ENCODE measurements at regions not wholly inside any gene's neighbourhood (a gene's known extent, or its start where the extent isn't known, plus 50 kb on each side); places are given as distances from the start of the nearest gene placed in this dataset.
"Not testable (repeated sequence)": the region's sequence is repeated elsewhere in the genome, so short reads cannot be mapped to it uniquely, and the experiment has no call there.

DNA sequence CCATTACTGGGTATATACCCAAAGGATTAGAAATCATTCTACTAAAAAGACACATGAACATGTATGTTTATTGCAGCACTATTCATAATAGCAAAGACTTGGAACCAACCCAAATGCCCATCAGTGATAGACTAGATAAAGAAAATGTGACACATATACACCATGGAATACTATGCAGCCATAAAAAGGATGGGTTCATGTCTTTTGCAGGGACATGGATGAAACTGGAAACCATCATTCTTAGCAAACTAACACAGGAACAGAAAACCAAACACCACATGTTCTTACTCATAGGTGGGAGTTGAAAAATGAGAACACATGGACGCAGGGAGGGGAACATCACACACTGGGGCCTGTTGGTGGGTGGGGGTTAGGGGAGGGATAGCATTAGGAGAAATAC lies 92.9 kb upstream of the ZNF648 start:
- FAIRE-seq; H3K9me1 ChIP-seq (ENCODE audit: control insufficient read depth, insufficient read depth, low read length); BruUV-seq (replicated peaks); H3K9me3 ChIP-seq (replicated peaks; ENCODE audit: control insufficient read depth, insufficient read depth, low read depth, low read length); H3K4me1 ChIP-seq (replicated peaks in 1 of 2; ENCODE audit: control insufficient read depth in 2 of 2, insufficient read depth in 2 of 2, low read length in 2 of 2); H3K79me2 ChIP-seq (ENCODE audit: control insufficient read depth, insufficient read depth, low read length); H3K4me3 ChIP-seq; H3K4me2 ChIP-seq (ENCODE audit: insufficient read depth, low read length); H3K9ac ChIP-seq (ENCODE audit: insufficient read depth in 1 of 2, low read depth in 2 of 2, low read length in 2 of 2); H3K27ac ChIP-seq (ENCODE audit: extremely low read depth, low read depth, low read length); H3K36me3 ChIP-seq (ENCODE audit: control insufficient read depth, insufficient read depth, low read length); ATAC-seq; H4K20me1 ChIP-seq (replicated peaks; ENCODE audit: control insufficient read depth, insufficient read depth, low read length); H2AFZ ChIP-seq (ENCODE audit: low read depth, low read length); CTCF ChIA-PET (ENCODE audit: low intra/inter-chr PET ratio); DNase-seq (ENCODE audit: extremely low read depth in 1 of 4, low spot score in 3 of 4); in situ Hi-C loops (cut with MboI); H3K27me3 ChIP-seq (ENCODE audit: control insufficient read depth in 2 of 2, insufficient read depth in 2 of 2, low read length in 2 of 2); intact Hi-C loops (cut with micrococcal nuclease): not testable (repeated sequence)
- TF ChIP-seq ZNF146 (CRISPR knock-in tag; IDR thresholded peaks at IDR 0.05; ENCODE audit: unreplicated experiment) (peak; percentile 80), KDM1A (IDR thresholded peaks at IDR 0.05) (0 out of 4 replicates have a peak, but pooled peaks of 1 of the 2 experiments have one; percentile 20), RBM25 (IDR thresholded peaks at IDR 0.05; ENCODE audit: low read depth, low read length, severe bottlenecking) (peak; percentile 4)
- WGBS (ENCODE audit: insufficient coverage, low coverage, missing lambda C conversion rate) = 58% methylated on average over 1 of the region's 1 CpG
- POLR2A ChIA-PET = interaction anchor here (1.1 kb wide), 1 partner anchor 18 kb away, joined by 3 read pairs; no protein-coding TSS in a partner anchor

GRCh38 chr1:182149411-182149965 lies 88.0 kb upstream of the ZNF648 start:
- H2AFZ ChIP-seq (ENCODE audit: low read depth, low read length) = peak overlapping the region; percentile 91
- peak; percentile 55 to 86 (median 70) for DNase-seq (ENCODE audit: extremely low read depth in 1 of 4, low spot score in 3 of 4)
- H3K9me3 ChIP-seq (replicated peaks; ENCODE audit: control insufficient read depth, insufficient read depth, low read depth, low read length) = no peaks in the 10 kb centered on the region
- peak overlapping the region; percentile 15 to 41; a peak in 2 of 4 replicates for H3K9ac ChIP-seq (ENCODE audit: insufficient read depth in 1 of 2, low read depth in 2 of 2, low read length in 2 of 2)
- BruUV-seq (replicated peaks) = no TSS peak
- peak overlapping the region; percentile 61 for H3K27ac ChIP-seq (ENCODE audit: extremely low read depth, low read depth, low read length)
- H4K20me1 ChIP-seq (replicated peaks; ENCODE audit: control insufficient read depth, insufficient read depth, low read length) = no peaks in the 10 kb centered on the region
- H3K4me2 ChIP-seq (ENCODE audit: insufficient read depth, low read length) = peak overlapping the region; percentile 26; the same call in 1 of the 2 replicates
- intact Hi-C loops (cut with micrococcal nuclease) (no loop called here), in situ Hi-C loops (cut with MboI) (no loop called here)
- CTCF ChIA-PET (ENCODE audit: low intra/inter-chr PET ratio) = no interaction called here
- H3K36me3 ChIP-seq (ENCODE audit: control insufficient read depth, insufficient read depth, low read length) = no peaks in the 10 kb centered on the region
- H3K79me2 ChIP-seq (ENCODE audit: control insufficient read depth, insufficient read depth, low read length) = no peaks in the 10 kb centered on the region
- peaks cover 2 to 19% of the 10 kb centered on the region in 2 experiments for H3K4me1 ChIP-seq (replicated peaks in 1 of 2; ENCODE audit: control insufficient read depth in 2 of 2, insufficient read depth in 2 of 2, low read length in 2 of 2)
- no peaks in the 10 kb centered on the region for H3K27me3 ChIP-seq (ENCODE audit: control insufficient read depth in 2 of 2, insufficient read depth in 2 of 2, low read length in 2 of 2)
- no peak overlapping the region for H3K4me3 ChIP-seq
- H3K9me1 ChIP-seq (ENCODE audit: control insufficient read depth, insufficient read depth, low read length) = peaks cover 3% of the 10 kb centered on the region
- peak; percentile 89 for FAIRE-seq
- POLR2A ChIA-PET = interaction anchor here (0.6 to 2.2 kb wide), 16 partner anchors 10 to 265 kb away, joined by 3 to 37 read pairs (median 4); partner anchors contain the start of gene GLUL
- ATAC-seq = peak; percentile 98
- 5% methylated on average over 6 of the region's 6 CpGs for WGBS (ENCODE audit: insufficient coverage, low coverage, missing lambda C conversion rate)
- TF ChIP-seq MTA1 (IDR thresholded peaks at IDR 0.05; ENCODE audit: borderline replicate concordance) = peak; percentile 39; the same call in 1 of the 2 replicates
- peak; percentile 64 for TF ChIP-seq ARID1B (IDR thresholded peaks at IDR 0.05)
- TF ChIP-seq SETDB1 (IDR thresholded peaks at IDR 0.05; ENCODE audit: low read length) = no peak
- TF ChIP-seq CBX5 (IDR thresholded peaks at IDR 0.05; ENCODE audit: borderline replicate concordance, low read depth) = no peak
- no peak for TF ChIP-seq ZNF121 (CRISPR knock-in tag; conservative IDR thresholded peaks at IDR 0.05)
- no peak for TF ChIP-seq STAG1 (CRISPR knock-in tag; IDR thresholded peaks at IDR 0.05; ENCODE audit: borderline replicate concordance)
- no peak for TF ChIP-seq NFIC (IDR thresholded peaks at IDR 0.05)
- no peak; the same call in 1 of the 2 replicates for TF ChIP-seq GABPB1 (CRISPR knock-in tag; IDR thresholded peaks at IDR 0.05)
- TF ChIP-seq ETS1 (conservative IDR thresholded peaks at IDR 0.05; ENCODE audit: control insufficient read depth, low read depth, low read length) = no peak
- no peak for TF ChIP-seq HIVEP1 (CRISPR knock-in tag; IDR thresholded peaks at IDR 0.05)
- no peak for TF ChIP-seq PCBP1 (IDR thresholded peaks at IDR 0.05; ENCODE audit: low read depth, low read length, poor library complexity, severe bottlenecking)
- no peak for TF ChIP-seq ZNF695 (CRISPR knock-in tag; IDR thresholded peaks at IDR 0.05)

All from K562 (cell line).